ENCODE measurements at regions not wholly inside any gene's neighbourhood (a gene's known extent, or its start where the extent isn't known, plus 50 kb on each side); places are given as distances from the start of the nearest gene placed in this dataset.
"Not testable (repeated sequence)": the region's sequence is repeated elsewhere in the genome, so short reads cannot be mapped to it uniquely, and the experiment has no call there.

DNA sequence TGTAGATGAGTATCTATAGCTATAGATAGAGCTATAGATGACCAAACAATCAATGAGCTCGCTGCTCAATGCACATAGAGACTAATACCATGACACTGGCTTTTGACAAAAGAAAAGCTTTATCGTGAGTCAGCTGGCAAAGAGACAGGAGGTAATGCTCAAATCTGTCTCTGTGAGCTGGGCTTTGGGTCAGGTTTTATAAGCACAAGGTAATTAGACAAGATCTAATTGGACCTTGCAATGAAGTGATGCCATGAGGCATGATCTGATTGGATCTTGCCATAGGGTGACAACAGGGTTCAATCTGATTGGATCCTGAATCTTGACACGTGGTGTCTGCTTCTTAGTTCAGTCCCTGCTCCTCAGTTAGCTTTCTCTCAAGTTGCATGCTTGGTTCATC lies 180.7 kb upstream of the MXRA5 start:
- Histone ChIP-seq H3K4me1 (ENCODE audit: control insufficient read depth in 1 of 2, insufficient read depth in 2 of 2, low read length in 2 of 2) (no peaks in the 10 kb centered on the region), H3K27me3 (ENCODE audit: low read depth, low read length) (no peaks in the 10 kb centered on the region), H3K4me3 (ENCODE audit: low read depth in 1 of 2, low read length in 2 of 2) (no peak overlapping the region), H3K9me3 (ENCODE audit: control insufficient read depth in 1 of 2, low read length in 2 of 2) (no peaks in the 10 kb centered on the region), H3K27ac (ENCODE audit: low read length) (no peak overlapping the region), H3K36me3 (ENCODE audit: control insufficient read depth in 1 of 2, insufficient read depth in 2 of 2, low read length in 2 of 2) (no peaks in the 10 kb centered on the region)

DNA sequence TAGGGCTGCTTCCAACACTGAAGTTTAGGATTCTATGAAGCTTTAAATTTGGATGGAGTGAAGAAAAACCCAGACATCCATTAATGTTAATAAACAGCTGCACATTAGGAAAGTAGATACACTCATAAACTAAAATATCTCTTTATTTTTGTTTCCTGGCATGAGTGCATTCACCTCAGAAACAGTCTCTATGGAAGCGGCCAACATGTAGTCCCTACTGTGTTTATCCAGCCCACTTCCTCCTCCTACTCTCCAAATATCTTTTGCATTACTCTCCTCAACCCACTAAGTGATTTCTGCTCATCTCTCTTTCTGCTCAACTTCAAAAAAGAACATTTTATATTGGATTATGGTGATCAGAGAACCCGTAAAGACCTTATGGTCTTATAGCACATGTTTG lies 180.3 kb upstream of the MXRA5 start:
- Histone ChIP-seq H3K4me3 (ENCODE audit: low read depth in 1 of 2, low read length in 2 of 2) (no peak overlapping the region), H3K9me3 (ENCODE audit: control insufficient read depth in 1 of 2, low read length in 2 of 2) (no peaks in the 10 kb centered on the region), H3K36me3 (ENCODE audit: control insufficient read depth in 1 of 2, insufficient read depth in 2 of 2, low read length in 2 of 2) (peaks cover 0 to under 1% of the 10 kb centered on the region in 2 donors), H3K4me1 (ENCODE audit: control insufficient read depth in 1 of 2, insufficient read depth in 2 of 2, low read length in 2 of 2) (no peaks in the 10 kb centered on the region), H3K27ac (ENCODE audit: low read length) (no peak overlapping the region), H3K27me3 (ENCODE audit: low read depth, low read length) (no peaks in the 10 kb centered on the region)

DNA sequence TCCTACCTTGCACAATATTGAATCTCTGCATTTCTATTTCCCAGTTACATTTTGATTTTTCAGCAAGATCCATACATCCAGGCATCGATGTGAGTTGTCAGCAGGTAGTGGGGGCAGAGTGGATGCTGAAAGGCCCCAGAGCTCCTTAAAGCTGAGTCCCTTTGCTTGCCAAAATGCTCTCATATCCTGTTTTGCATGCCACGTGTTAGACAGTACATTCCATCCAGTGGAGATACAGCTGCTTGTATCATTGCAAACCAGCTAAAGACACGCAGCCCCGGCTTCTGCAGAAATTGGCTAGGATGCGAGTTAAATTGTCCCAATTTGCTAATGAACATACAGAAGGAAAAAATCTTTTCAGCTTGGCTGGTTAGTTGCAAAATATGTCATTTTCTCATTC lies 179.6 kb upstream of the MXRA5 start:
- Histone ChIP-seq H3K4me3 (ENCODE audit: low read depth in 1 of 2, low read length in 2 of 2) (no peak overlapping the region), H3K36me3 (ENCODE audit: control insufficient read depth in 1 of 2, insufficient read depth in 2 of 2, low read length in 2 of 2) (peaks cover 0 to 6% of the 10 kb centered on the region in 2 donors), H3K27me3 (ENCODE audit: low read depth, low read length) (no peaks in the 10 kb centered on the region), H3K4me1 (ENCODE audit: control insufficient read depth in 1 of 2, insufficient read depth in 2 of 2, low read length in 2 of 2) (no peaks in the 10 kb centered on the region), H3K9me3 (ENCODE audit: control insufficient read depth in 1 of 2, low read length in 2 of 2) (no peaks in the 10 kb centered on the region), H3K27ac (ENCODE audit: low read length) (no peak overlapping the region)

DNA sequence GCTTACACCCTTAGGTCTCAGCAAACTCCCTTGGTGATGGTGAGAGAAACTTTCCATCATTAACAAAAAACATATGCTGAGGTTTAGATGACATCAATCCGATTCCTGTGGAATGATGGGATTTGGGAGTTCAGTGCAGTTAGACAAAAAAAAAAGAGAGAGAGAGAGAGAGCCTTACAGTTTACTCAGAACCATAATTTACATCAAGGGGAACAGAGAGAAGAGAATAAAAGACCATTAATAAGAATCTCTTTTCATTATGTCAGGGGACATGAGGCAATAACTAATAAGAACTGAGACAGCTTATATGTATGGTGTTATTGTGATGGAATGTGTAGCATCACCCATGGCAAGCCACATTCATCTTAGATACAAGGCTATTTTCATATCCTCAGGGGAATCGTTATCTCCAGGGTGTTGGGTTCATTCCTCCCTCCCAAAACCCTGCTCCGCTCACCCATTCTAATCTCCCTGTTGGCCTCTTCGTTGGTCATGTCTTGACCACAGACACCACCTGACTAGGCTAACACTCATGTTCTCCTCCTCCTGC lies 175.7 kb upstream of the MXRA5 start:
- no peak overlapping the region for H3K27ac ChIP-seq (ENCODE audit: low read length)

DNA sequence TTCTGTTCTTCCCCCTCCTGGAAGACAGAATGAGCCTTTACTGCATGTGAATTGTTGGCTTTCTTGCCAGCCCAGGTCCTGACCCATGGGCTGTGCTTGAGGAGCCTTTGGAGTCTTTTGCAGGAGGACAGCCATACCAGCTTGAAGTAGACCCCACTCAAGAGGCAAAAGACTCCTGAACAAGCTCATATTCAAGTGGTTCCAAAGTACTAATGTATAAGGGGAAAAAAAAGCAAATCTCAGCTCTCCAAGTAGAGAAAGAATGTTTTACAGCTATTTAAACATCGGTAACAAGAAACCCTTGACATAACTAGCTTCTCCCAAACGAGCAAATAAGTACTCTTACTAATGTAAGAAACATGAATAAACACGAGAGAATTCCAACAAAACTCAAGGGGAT lies 174.9 kb upstream of the MXRA5 start:
- no peak overlapping the region for H3K4me3 ChIP-seq (ENCODE audit: low read depth in 1 of 2, low read length in 2 of 2)
- H3K27me3 ChIP-seq (ENCODE audit: low read depth, low read length), result no peaks in the 10 kb centered on the region
- H3K4me1 ChIP-seq (ENCODE audit: control insufficient read depth in 1 of 2, insufficient read depth in 2 of 2, low read length in 2 of 2), result no peaks in the 10 kb centered on the region
- no peaks in the 10 kb centered on the region for H3K9me3 ChIP-seq (ENCODE audit: control insufficient read depth in 1 of 2, low read length in 2 of 2)
- no peak overlapping the region for H3K27ac ChIP-seq (ENCODE audit: low read length)
- peaks cover 0 to 6% of the 10 kb centered on the region in 2 donors for H3K36me3 ChIP-seq (ENCODE audit: control insufficient read depth in 1 of 2, insufficient read depth in 2 of 2, low read length in 2 of 2)

More for the DNA sequence above, 175.7 kb upstream of the MXRA5 start:
- H3K4me3 ChIP-seq (ENCODE audit: low read depth in 1 of 2, low read length in 2 of 2), result no peak overlapping the region
- H3K27me3 ChIP-seq (ENCODE audit: low read depth, low read length), result no peaks in the 10 kb centered on the region
- H3K4me1 ChIP-seq (ENCODE audit: control insufficient read depth in 1 of 2, insufficient read depth in 2 of 2, low read length in 2 of 2), result no peaks in the 10 kb centered on the region
- no peaks in the 10 kb centered on the region for H3K9me3 ChIP-seq (ENCODE audit: control insufficient read depth in 1 of 2, low read length in 2 of 2)
- H3K36me3 ChIP-seq (ENCODE audit: control insufficient read depth in 1 of 2, insufficient read depth in 2 of 2, low read length in 2 of 2), result peaks cover 0 to 6% of the 10 kb centered on the region in 2 donors

DNA sequence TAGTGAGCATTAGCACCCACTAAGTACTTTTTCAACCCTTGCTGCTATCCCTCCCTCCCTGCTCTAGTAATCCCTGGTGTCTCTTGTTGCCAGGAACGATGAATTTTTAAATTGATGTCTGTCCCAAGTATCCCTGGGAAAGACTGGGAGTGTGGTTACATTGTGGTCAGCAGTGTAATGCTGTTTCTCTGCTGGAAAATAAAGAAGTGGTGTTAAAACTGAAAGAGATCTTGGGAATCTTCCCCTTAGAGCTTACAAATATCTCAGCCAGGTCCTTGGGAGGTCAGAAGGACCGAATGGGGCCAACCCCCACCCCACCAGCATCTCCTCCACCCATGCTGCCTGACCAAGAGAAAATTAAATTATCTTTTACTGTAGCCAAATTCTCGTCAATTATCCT lies 174.5 kb upstream of the MXRA5 start:
- H3K27me3 ChIP-seq (ENCODE audit: low read depth, low read length), result no peaks in the 10 kb centered on the region
- no peaks in the 10 kb centered on the region for H3K9me3 ChIP-seq (ENCODE audit: control insufficient read depth in 1 of 2, low read length in 2 of 2)
- H3K36me3 ChIP-seq (ENCODE audit: control insufficient read depth in 1 of 2, insufficient read depth in 2 of 2, low read length in 2 of 2), result peaks cover 0 to 6% of the 10 kb centered on the region in 2 donors
- H3K4me3 ChIP-seq (ENCODE audit: low read depth in 1 of 2, low read length in 2 of 2), result no peak overlapping the region
- no peaks in the 10 kb centered on the region for H3K4me1 ChIP-seq (ENCODE audit: control insufficient read depth in 1 of 2, insufficient read depth in 2 of 2, low read length in 2 of 2)
- no peak overlapping the region for H3K27ac ChIP-seq (ENCODE audit: low read length)

DNA sequence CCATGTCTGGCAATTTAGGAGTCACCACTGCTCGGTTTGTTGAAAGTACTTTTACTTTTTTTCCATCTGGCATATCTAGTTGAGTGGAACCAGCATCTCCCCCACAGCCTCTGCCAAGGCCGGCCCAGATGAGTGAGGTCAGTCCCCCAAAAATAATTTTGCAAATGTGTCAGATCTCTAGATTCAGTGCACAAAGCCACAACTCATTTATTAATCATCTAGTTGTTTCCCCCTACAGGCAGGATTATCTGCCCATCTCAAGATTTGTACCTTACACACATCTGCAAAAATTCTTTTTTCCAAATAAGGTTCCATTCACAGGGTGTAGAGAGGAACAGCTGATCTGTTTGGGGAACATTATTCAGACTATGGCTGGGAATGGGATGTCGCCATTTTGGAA lies 174.0 kb upstream of the MXRA5 start:
- Histone ChIP-seq H3K27ac (ENCODE audit: low read length) (no peak overlapping the region), H3K36me3 (ENCODE audit: control insufficient read depth in 1 of 2, insufficient read depth in 2 of 2, low read length in 2 of 2) (peaks cover 0 to 6% of the 10 kb centered on the region in 2 donors), H3K27me3 (ENCODE audit: low read depth, low read length) (no peaks in the 10 kb centered on the region), H3K4me1 (ENCODE audit: control insufficient read depth in 1 of 2, insufficient read depth in 2 of 2, low read length in 2 of 2) (no peaks in the 10 kb centered on the region), H3K4me3 (ENCODE audit: low read depth in 1 of 2, low read length in 2 of 2) (no peak overlapping the region), H3K9me3 (ENCODE audit: control insufficient read depth in 1 of 2, low read length in 2 of 2) (no peaks in the 10 kb centered on the region)

DNA sequence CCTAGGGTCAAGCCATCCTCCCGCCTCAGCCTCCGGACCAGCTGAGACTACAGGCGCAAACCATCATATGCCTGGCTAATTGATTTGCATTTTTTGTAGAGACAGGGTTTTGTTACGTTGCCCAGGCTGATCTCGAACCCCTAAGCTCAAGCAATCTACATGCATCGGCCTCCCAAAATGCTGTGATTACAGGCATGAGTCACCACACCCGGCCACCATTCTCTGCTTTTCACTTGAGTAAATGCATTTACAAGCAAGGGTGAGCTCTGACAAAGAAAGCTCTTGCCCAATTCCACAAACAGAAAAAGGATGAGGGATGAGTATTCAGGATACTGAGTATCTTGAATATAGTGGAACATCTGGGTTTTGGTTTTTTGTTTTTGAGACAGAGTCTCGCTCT lies 172.9 kb upstream of the MXRA5 start:
- not testable (repeated sequence) for H3K9me3 ChIP-seq (ENCODE audit: control insufficient read depth in 1 of 2, low read length in 2 of 2); H3K4me3 ChIP-seq (ENCODE audit: low read depth in 1 of 2, low read length in 2 of 2); H3K27ac ChIP-seq (ENCODE audit: low read length); H3K4me1 ChIP-seq (ENCODE audit: control insufficient read depth in 1 of 2, insufficient read depth in 2 of 2, low read length in 2 of 2); H3K36me3 ChIP-seq (ENCODE audit: control insufficient read depth in 1 of 2, insufficient read depth in 2 of 2, low read length in 2 of 2); H3K27me3 ChIP-seq (ENCODE audit: low read depth, low read length)

DNA sequence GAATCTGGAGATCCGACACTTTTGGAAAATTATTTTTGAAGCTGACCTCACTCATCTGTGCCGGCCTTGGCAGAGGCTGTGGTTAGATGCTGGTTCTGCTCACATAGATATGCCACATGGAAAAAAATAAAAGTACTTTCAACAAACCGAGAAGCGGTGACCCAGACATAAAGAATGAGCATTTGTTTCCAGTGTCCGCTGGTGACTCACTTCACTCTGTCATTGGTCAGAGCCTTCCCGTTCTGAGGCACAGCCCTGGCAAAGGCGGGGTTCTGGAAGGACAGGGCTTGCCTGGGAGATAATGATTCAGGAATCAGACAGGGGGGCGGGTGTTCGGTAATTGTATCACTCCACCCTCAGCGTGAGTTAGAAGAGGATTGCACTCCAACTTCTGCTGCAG lies 172.4 kb upstream of the MXRA5 start:
- H3K4me3 ChIP-seq (ENCODE audit: low read depth in 1 of 2, low read length in 2 of 2), result no peak overlapping the region
- peaks cover 0 to 6% of the 10 kb centered on the region in 2 donors for H3K36me3 ChIP-seq (ENCODE audit: control insufficient read depth in 1 of 2, insufficient read depth in 2 of 2, low read length in 2 of 2)
- H3K4me1 ChIP-seq (ENCODE audit: control insufficient read depth in 1 of 2, insufficient read depth in 2 of 2, low read length in 2 of 2), result no peaks in the 10 kb centered on the region
- no peak overlapping the region for H3K27ac ChIP-seq (ENCODE audit: low read length)
- H3K9me3 ChIP-seq (ENCODE audit: control insufficient read depth in 1 of 2, low read length in 2 of 2), result no peaks in the 10 kb centered on the region
- H3K27me3 ChIP-seq (ENCODE audit: low read depth, low read length), result no peaks in the 10 kb centered on the region

DNA sequence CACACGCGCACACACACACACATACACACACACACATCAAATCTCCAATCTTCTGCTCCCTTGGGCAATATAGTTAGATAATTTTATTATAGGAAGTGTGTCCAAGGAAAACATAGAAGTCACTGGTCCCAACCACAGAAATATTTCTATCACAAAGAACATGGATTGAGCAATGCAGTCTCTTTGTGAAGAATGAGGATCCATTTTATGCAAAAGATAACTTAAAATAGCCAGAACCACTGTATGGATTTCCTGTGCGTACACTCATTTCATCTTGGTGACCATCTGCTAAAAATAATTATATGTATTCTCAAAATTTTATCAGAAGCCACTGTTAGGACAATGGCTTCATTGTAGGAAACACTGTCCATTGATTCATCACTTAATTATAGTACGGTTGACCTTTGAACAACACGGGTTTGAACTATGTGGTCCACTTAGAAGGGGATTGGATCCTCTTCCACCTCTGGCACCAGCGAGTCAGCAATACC lies 169.6 kb upstream of the MXRA5 start:
- Histone ChIP-seq H3K27ac (ENCODE audit: low read length) (no peak overlapping the region), H3K36me3 (ENCODE audit: control insufficient read depth in 1 of 2, insufficient read depth in 2 of 2, low read length in 2 of 2) (no peaks in the 10 kb centered on the region), H3K4me3 (ENCODE audit: low read depth in 1 of 2, low read length in 2 of 2) (no peak overlapping the region), H3K9me3 (ENCODE audit: control insufficient read depth in 1 of 2, low read length in 2 of 2) (no peaks in the 10 kb centered on the region), H3K27me3 (ENCODE audit: low read depth, low read length) (no peaks in the 10 kb centered on the region), H3K4me1 (ENCODE audit: control insufficient read depth in 1 of 2, insufficient read depth in 2 of 2, low read length in 2 of 2) (no peaks in the 10 kb centered on the region)

DNA sequence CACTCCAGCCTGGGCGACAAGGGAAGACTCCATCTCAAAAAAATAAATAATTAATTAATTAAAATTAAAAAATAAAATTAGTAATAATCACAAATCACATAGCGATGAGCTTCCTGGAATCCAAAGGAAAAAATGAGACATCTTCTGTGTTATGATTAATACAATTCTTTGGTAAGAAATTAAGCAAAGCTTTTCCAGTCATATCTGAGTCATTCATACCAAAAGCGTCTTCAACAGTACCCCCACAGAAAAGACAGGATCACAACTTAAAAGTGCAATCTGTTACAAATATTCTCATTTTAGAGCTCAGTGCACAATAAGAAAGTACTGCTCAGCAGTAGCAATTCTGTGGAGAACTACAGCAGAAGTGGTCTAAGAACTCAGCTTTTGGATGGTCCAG lies 168.5 kb upstream of the MXRA5 start:
- Histone ChIP-seq H3K36me3 (ENCODE audit: control insufficient read depth in 1 of 2, insufficient read depth in 2 of 2, low read length in 2 of 2) (no peaks in the 10 kb centered on the region), H3K9me3 (ENCODE audit: control insufficient read depth in 1 of 2, low read length in 2 of 2) (no peaks in the 10 kb centered on the region), H3K27ac (ENCODE audit: low read length) (no peak overlapping the region), H3K4me3 (ENCODE audit: low read depth in 1 of 2, low read length in 2 of 2) (no peak overlapping the region), H3K4me1 (ENCODE audit: control insufficient read depth in 1 of 2, insufficient read depth in 2 of 2, low read length in 2 of 2) (no peaks in the 10 kb centered on the region), H3K27me3 (ENCODE audit: low read depth, low read length) (no peaks in the 10 kb centered on the region)

DNA sequence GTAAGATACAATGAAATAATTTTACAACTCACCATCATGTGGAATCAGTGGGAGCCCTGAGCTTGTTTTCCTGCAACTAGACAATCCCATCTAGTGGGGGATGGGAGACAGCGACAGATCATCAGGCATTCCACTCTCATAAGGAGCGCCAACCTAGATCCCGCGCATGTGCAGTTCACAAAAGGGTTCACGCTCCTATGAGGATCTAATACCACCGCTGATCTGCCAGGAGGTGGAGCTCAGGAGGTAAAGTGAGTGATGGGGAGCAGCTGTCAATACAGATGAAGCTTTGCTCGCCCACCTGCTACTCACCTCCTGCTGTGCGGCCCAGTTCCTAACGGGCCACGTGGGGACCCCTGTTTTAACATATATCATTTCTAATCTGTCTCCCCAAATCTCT lies 165.7 kb upstream of the MXRA5 start:
- not testable (repeated sequence) for H3K4me3 ChIP-seq (ENCODE audit: low read depth in 1 of 2, low read length in 2 of 2); H3K36me3 ChIP-seq (ENCODE audit: control insufficient read depth in 1 of 2, insufficient read depth in 2 of 2, low read length in 2 of 2); H3K4me1 ChIP-seq (ENCODE audit: control insufficient read depth in 1 of 2, insufficient read depth in 2 of 2, low read length in 2 of 2); H3K27me3 ChIP-seq (ENCODE audit: low read depth, low read length); H3K27ac ChIP-seq (ENCODE audit: low read length); H3K9me3 ChIP-seq (ENCODE audit: control insufficient read depth in 1 of 2, low read length in 2 of 2)

Measured in muscle layer of duodenum (tissue), 2 donors.